IgD-negative memory B cell (primary cell): ENCODE measurements at regions not wholly inside any gene's neighbourhood (a gene's known extent, or its start where the extent isn't known, plus 50 kb on each side); places are given as distances from the start of the nearest gene placed in this dataset.
"Not testable (repeated sequence)": the region's sequence is repeated elsewhere in the genome, so short reads cannot be mapped to it uniquely, and the experiment has no call there.

ENCODE experiments used
- H3K27ac Mint-ChIP-seq, 3 donors: one replicate each; pipeline ENCODE4 v1.8.0; 2020 to 2022; ENCODE audit warnings: mild to moderate bottlenecking in 3 of 3, mixed read lengths in 3 of 3, moderate library complexity in 1 of 3
- H3K27me3 Mint-ChIP-seq: one replicate; pipeline ENCODE4 v1.8.0; 2021; ENCODE audit warnings: mixed read lengths
- H3K36me3 Mint-ChIP-seq: one replicate; pipeline ENCODE4 v1.8.0; 2020; ENCODE audit warnings: mild to moderate bottlenecking, mixed read lengths
- H3K4me1 Mint-ChIP-seq, 3 donors: one replicate each; pipeline ENCODE4 v1.8.0; 2020 to 2022; ENCODE audit warnings: mixed read lengths in 3 of 3, mild to moderate bottlenecking in 1 of 3
- H3K4me3 Mint-ChIP-seq, 4 donors: one replicate each; pipeline ENCODE4 v1.8.0; 2020 to 2022; ENCODE audit warnings: mild to moderate bottlenecking in 4 of 4, mixed read lengths in 4 of 4, moderate library complexity in 3 of 4
- H3K9me3 Mint-ChIP-seq, 3 donors: one replicate each; pipeline ENCODE4 v1.8.0; 2020 to 2021; ENCODE audit warnings: mixed read lengths in 3 of 3, mild to moderate bottlenecking in 1 of 3

- Mint-ChIP-seq H3K4me1 (no peaks in the 10 kb centered on the region), H3K4me3 (no peak overlapping the region), H3K36me3 (no peaks in the 10 kb centered on the region), H3K9me3 (peaks cover 0 to 2% (median 0%) of the 10 kb centered on the region in 3 donors), H3K27ac (no peak overlapping the region), H3K27me3 (no peaks in the 10 kb centered on the region)
Observed at GRCh38 chrX:122245943-122246342, 938.1 kb upstream of the GRIA3 start.

GRCh38 chrX:122246937-122247336 is 937.1 kb upstream of the GRIA3 start:
- Mint-ChIP-seq H3K27ac (peak overlapping the region in 1 of 3 donors; percentile 65), H3K27me3 (no peaks in the 10 kb centered on the region), H3K4me1 (no peaks in the 10 kb centered on the region), H3K4me3 (no peak overlapping the region), H3K36me3 (no peaks in the 10 kb centered on the region), H3K9me3 (peaks cover 0 to 2% (median 0%) of the 10 kb centered on the region in 3 donors)

DNA sequence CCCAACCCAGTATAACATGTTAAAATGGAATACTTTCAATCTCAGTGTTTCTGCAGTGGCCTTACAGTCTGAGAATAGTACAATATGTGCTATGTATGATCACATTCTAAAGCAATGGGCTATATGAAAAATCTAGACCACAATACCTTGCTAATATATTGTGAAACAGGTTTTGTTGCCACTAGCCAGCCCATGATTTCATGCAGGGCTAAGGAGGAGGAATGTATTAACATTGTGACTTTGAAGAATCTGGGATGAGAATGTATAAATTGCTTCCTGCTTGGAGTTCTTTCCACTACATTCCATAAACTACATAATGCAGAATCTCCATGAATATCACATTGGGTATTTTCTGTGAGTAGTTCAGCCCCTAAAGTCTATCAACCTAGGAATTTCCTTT is 935.4 kb upstream of the GRIA3 start:
- H3K4me3 Mint-ChIP-seq, result no peak overlapping the region

GRCh38 chrX:122252454-122252853 is 931.6 kb upstream of the GRIA3 start:
- H3K27me3 Mint-ChIP-seq, result no peaks in the 10 kb centered on the region
- peak overlapping the region in 1 of 3 donors; percentile 29 for H3K27ac Mint-ChIP-seq
- H3K4me3 Mint-ChIP-seq, result no peak overlapping the region

More for the DNA sequence above, 935.4 kb upstream of the GRIA3 start:
- no peak overlapping the region for H3K27ac Mint-ChIP-seq
- H3K27me3 Mint-ChIP-seq, result no peaks in the 10 kb centered on the region
- peaks cover 0 to 2% (median 0%) of the 10 kb centered on the region in 3 donors for H3K9me3 Mint-ChIP-seq
- H3K4me1 Mint-ChIP-seq, result no peaks in the 10 kb centered on the region
- no peaks in the 10 kb centered on the region for H3K36me3 Mint-ChIP-seq

GRCh38 chrX:122268353-122268752 is 915.7 kb upstream of the GRIA3 start:
- Mint-ChIP-seq H3K4me1 (no peaks in the 10 kb centered on the region), H3K9me3 (peaks cover 0 to 17% (median 2%) of the 10 kb centered on the region in 3 donors), H3K27ac (no peak overlapping the region), H3K36me3 (no peaks in the 10 kb centered on the region), H3K4me3 (no peak overlapping the region), H3K27me3 (no peaks in the 10 kb centered on the region)

More at GRCh38 chrX:122252454-122252853, 931.6 kb upstream of the GRIA3 start:
- peaks cover 2 to 5% (median 2%) of the 10 kb centered on the region in 3 donors for H3K9me3 Mint-ChIP-seq
- no peaks in the 10 kb centered on the region for H3K4me1 Mint-ChIP-seq
- no peaks in the 10 kb centered on the region for H3K36me3 Mint-ChIP-seq

- Mint-ChIP-seq H3K27me3 (no peaks in the 10 kb centered on the region), H3K27ac (no peak overlapping the region), H3K9me3 (peaks cover 0 to 17% (median 2%) of the 10 kb centered on the region in 3 donors), H3K4me3 (no peak overlapping the region), H3K36me3 (no peaks in the 10 kb centered on the region), H3K4me1 (no peaks in the 10 kb centered on the region)
Observed at GRCh38 chrX:122269243-122269781, 914.8 kb upstream of the GRIA3 start.

DNA sequence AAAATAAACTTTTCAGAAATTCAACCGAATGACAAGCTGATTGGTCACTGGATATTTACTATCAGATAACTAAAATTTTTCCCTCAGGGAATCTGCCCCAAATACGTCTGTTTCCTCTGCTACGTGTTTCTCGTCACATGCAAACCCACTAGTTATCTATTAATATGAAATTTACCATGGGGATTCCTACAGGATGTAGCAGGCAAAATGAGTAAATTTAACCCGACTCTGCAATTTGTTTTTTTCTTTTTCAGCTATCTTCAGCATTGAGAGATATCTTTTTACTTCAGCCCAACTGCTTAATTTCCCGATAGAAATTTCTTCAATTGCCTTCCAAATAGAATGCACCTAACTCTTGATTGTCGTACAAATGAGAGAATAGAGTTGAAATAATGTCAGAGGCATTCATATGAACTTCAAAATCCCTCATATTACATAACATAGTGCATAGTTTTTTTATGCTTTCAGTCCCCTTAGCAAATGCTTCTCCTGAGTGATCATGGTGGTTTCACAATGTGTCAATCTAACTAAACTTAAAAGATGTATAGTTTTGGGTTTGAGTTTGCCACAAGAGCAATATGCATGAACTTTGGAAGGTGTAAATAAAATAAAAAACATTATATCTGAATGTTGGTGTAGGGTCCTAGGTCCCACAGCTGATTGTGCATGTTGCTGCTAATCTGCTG is 913.1 kb upstream of the GRIA3 start:
- H3K27me3 Mint-ChIP-seq, result no peaks in the 10 kb centered on the region
- H3K4me1 Mint-ChIP-seq, result no peaks in the 10 kb centered on the region
- H3K36me3 Mint-ChIP-seq, result no peaks in the 10 kb centered on the region
- H3K27ac Mint-ChIP-seq, result no peak overlapping the region
- no peak overlapping the region for H3K4me3 Mint-ChIP-seq
- peaks cover 0 to 11% (median 2%) of the 10 kb centered on the region in 3 donors for H3K9me3 Mint-ChIP-seq

DNA sequence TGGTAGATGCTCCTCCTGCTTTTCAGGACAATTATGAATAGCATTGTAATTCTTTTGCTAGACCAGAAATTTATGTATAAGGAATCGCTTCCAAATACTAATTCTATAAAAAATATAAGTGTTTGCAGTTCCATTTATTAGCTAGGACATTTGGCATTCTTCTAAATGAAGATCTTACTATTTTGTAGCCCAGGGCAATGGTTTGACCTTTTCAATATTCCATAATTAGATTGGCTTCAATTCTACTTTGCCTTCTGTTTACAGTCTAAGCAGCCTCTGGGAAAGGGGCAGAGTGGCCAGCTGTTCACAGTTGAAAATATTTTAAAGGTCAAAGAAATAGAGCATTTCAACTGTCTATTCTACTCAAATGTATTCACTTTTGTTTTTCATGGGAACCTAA is 912.1 kb upstream of the GRIA3 start:
- Mint-ChIP-seq H3K27ac (no peak overlapping the region), H3K4me3 (no peak overlapping the region), H3K4me1 (no peaks in the 10 kb centered on the region), H3K9me3 (peaks cover 0 to 11% (median 2%) of the 10 kb centered on the region in 3 donors), H3K27me3 (no peaks in the 10 kb centered on the region), H3K36me3 (no peaks in the 10 kb centered on the region)

GRCh38 chrX:122279746-122280145 is 904.3 kb upstream of the GRIA3 start:
- no peaks in the 10 kb centered on the region for H3K36me3 Mint-ChIP-seq
- no peaks in the 10 kb centered on the region for H3K27me3 Mint-ChIP-seq
- H3K4me1 Mint-ChIP-seq, result no peaks in the 10 kb centered on the region
- no peak overlapping the region for H3K4me3 Mint-ChIP-seq
- no peak overlapping the region for H3K27ac Mint-ChIP-seq
- H3K9me3 Mint-ChIP-seq, result peaks cover 0 to 3% (median 2%) of the 10 kb centered on the region in 3 donors

DNA sequence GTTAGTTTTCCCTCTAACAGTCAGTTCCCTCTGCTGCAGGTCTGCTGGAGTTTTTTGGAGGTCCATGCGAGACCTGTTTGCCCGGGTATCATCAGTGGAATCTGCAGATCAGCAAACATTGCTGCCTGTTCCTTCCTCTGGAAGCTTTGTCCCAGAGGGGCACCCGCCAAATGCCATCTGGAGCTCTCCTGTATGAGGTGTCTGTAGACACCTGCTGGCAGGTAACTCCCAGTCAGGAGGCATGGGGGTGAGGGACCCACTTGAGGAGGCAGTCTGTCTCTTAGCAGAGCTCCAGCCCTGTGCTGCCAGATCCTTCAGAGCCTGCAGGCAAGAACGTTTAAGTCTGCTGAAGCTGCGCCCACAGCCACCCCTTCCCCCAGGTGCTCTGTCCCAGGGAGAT is 884.3 kb upstream of the GRIA3 start:
- not testable (repeated sequence) for H3K4me1 Mint-ChIP-seq, H3K27ac Mint-ChIP-seq, H3K4me3 Mint-ChIP-seq, H3K36me3 Mint-ChIP-seq, H3K27me3 Mint-ChIP-seq
- H3K9me3 Mint-ChIP-seq, result peaks cover 6 to 11% (median 8%) of the 10 kb centered on the region in 3 donors

DNA sequence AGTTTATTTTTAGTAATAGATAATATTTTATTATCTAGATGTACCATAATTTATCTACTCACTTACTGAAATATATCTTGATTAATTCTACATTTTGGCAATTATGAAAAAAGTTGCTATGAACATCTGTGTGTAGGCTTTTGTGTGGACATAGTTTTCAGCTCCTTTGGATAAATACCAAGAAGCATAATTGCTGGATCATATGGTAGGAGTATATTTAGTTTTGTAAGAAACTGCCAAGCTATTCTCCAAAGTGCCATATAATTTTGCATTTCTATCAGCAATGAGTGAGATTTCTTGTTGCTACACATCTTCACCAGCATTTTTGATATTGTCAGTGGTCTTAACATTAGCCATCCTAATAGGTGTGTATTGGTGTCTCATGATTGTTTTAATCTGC is 882.6 kb upstream of the GRIA3 start:
- Mint-ChIP-seq H3K27ac (no peak overlapping the region), H3K4me1 (no peaks in the 10 kb centered on the region), H3K4me3 (no peak overlapping the region), H3K27me3 (no peaks in the 10 kb centered on the region), H3K9me3 (peaks cover 5 to 14% (median 8%) of the 10 kb centered on the region in 3 donors), H3K36me3 (peaks cover 1% of the 10 kb centered on the region)

- Mint-ChIP-seq H3K36me3 (no peaks in the 10 kb centered on the region), H3K27ac (no peak overlapping the region), H3K27me3 (no peaks in the 10 kb centered on the region), H3K4me1 (no peaks in the 10 kb centered on the region), H3K4me3 (no peak overlapping the region), H3K9me3 (peaks cover 0 to 10% (median 8%) of the 10 kb centered on the region in 3 donors)
Observed at GRCh38 chrX:122303761-122304160, 880.3 kb upstream of the GRIA3 start.

- Mint-ChIP-seq H3K9me3 (peaks cover 0 to 12% (median 6%) of the 10 kb centered on the region in 3 donors), H3K27ac (no peak overlapping the region), H3K36me3 (no peaks in the 10 kb centered on the region), H3K4me1 (no peaks in the 10 kb centered on the region), H3K4me3 (no peak overlapping the region), H3K27me3 (no peaks in the 10 kb centered on the region)
Observed at GRCh38 chrX:122344816-122345215, 839.3 kb upstream of the GRIA3 start.

DNA sequence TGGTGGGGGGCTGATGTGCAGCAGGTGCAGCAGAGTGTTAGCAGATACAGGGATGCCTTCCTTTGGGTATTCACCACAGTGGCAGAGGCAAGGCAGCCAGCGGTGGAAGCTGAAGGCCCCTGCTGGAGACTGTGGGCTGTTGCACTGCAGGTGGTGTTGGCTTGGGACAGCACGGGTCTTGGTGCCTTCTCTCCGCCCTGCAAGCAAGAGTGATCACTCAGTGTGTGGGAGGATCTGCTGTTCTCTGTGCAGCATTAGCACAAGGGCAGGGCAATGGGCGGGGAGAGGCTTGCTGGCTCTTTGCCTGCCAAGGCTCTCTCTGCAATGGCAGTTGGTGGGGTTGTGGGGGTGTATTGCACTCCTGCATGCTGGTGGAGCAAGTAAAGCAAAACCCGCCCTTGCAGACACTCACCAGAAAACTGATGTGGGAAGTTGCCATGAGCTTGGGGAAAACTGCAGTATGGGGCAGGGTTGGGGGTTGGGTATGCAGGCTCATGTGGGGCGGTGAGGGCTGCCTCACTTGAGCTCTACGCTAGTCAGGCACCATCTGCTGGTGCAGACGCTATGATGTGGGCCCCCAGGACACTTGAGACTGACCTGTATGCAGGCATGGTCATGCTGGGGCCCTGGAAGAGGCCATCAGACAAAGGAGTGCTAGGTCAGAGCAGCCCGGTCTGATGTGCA is 820.8 kb upstream of the GRIA3 start:
- H3K4me1 Mint-ChIP-seq, result no peaks in the 10 kb centered on the region
- peaks cover 0 to 9% (median 0%) of the 10 kb centered on the region in 3 donors for H3K9me3 Mint-ChIP-seq
- H3K27me3 Mint-ChIP-seq, result no peaks in the 10 kb centered on the region
- no peak overlapping the region for H3K27ac Mint-ChIP-seq
- no peak overlapping the region for H3K4me3 Mint-ChIP-seq
- H3K36me3 Mint-ChIP-seq, result no peaks in the 10 kb centered on the region

- H3K4me1 Mint-ChIP-seq, H3K27me3 Mint-ChIP-seq, H3K27ac Mint-ChIP-seq, H3K36me3 Mint-ChIP-seq, H3K4me3 Mint-ChIP-seq: not testable (repeated sequence)
- H3K9me3 Mint-ChIP-seq, result peaks cover under 1 to 11% (median 3%) of the 10 kb centered on the region in 3 donors
Observed at GRCh38 chrX:122375533-122375932, 808.5 kb upstream of the GRIA3 start.
